GM12872 (cell line): ENCODE measurements at regions not wholly inside any gene's neighbourhood (a gene's known extent, or its start where the extent isn't known, plus 50 kb on each side); places are given as distances from the start of the nearest gene placed in this dataset.

Experiments used
- CTCF ChIP-seq: IDR thresholded peaks from 3 replicates; pipeline ENCODE4 v1.5.1; 2011; ENCODE audit warnings: low read depth, mild to moderate bottlenecking, low read length, moderate library complexity; ENCODE audit not compliant: insufficient read depth

DNA sequence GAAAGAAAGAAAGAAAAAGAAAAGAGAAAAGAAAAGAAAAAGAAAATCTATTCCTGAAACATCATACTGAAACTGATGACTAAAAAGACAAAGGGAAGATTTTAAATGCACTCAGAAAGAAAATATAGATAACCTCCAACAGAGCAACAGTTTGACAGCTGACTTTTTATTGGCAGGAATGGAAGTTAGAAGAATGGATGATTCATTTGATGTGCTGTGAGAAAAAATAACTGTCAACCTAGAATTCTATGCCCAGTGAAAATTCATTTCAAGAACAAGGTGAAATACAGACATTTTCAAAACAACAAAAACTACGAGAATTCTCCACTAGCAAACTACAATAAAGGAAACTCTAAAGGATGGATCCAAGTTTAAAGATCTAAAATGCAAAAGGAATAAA, 50.5 kb upstream of the HSPA12A start:
- TF ChIP-seq CTCF = no peak

GRCh38 chr10:116796469-116796868, 52.8 kb upstream of the ENO4 start:
- TF ChIP-seq CTCF = no peak

DNA sequence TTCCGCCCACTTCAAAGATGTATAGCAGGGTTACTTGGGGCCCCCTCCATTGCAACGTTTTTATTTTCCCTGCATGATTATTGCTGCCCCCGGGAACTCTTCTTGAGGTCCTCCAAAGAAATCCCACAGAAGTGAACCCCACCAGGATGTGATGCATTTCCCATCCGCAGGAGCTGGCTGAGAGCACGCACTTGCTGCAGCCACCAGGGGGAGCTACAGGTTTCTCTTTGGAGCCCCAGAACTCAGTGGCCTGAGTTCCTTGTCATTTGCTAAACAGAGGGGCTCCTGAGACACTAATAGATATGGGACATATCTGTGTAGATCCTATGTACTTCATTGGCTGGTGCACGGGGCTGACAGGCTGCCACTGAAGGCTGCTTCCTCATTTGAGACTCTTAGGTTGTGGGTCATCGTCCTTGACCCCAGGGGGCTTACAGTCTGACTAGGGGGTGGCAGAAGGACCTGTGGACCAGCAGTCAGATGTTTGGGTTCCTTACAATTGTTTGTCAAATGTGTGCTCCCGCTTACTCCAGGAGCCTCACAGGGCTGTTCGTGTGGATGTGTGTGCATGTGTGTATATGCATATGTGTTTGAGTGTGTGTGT, 52.3 kb upstream of the ENO4 start:
- peak; percentile 87 for TF ChIP-seq CTCF

DNA sequence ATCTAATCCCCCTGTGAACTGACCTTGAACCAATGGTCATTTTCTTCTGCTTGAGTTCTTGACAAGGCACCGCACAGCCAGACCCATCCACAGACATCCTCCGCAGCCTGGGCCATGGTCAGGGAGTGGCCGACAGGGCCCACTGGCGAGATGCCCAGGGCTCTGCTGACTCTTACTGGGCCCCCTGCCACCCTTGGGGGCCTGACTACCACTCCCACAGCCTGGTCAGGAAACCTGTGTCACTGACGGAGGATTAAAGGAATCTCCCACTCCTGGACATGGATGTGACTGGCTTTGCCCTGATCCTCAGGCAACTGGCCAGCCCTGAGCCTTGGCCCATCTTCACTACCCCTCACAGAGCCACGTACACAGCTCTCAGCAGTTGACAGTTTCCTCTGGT, 50.4 kb upstream of the ENO4 start:
- no peak for TF ChIP-seq CTCF
